Adrenal gland (tissue), 5 donors: ENCODE measurements at regions not wholly inside any gene's neighbourhood (a gene's known extent, or its start where the extent isn't known, plus 50 kb on each side); places are given as distances from the start of the nearest gene placed in this dataset.

ENCODE experiments used
- CTCF ChIP-seq, 6 experiments: fragments of 450-650 bp in 4 of 6; fragments of 200-600 bp in 2 of 6; sonication (generic) in 1 of 6; IDR thresholded peaks; 1 replicate in 5 of 6; 2 replicates in 1 of 6; pipeline versions ENCODE4 v1.5.1 to v1.8.0; 2016 to 2021; ENCODE audit warnings: antibody characterized with exemption in 6 of 6, mild to moderate bottlenecking in 2 of 6, moderate library complexity in 1 of 6
- POLR2A ChIP-seq, 2 donors: fragments of 450-650 bp; IDR thresholded peaks; one replicate each; pipeline ENCODE4 v1.6.1; 2017; ENCODE audit warnings: antibody characterized with exemption in 2 of 2, mild to moderate bottlenecking in 2 of 2, moderate library complexity in 1 of 2
- donor health status: DM: no; HTN: no; CAD: no.

- TF ChIP-seq CTCF (IDR thresholded peaks at IDR 0.05) = no peak
- TF ChIP-seq POLR2A (IDR thresholded peaks at IDR 0.05) = no peak
Measured at GRCh38 chr3:152623286-152623911, 211.5 kb upstream of the P2RY1 start.
